ENCODE measurements at regions not wholly inside any gene's neighbourhood (a gene's known extent, or its start where the extent isn't known, plus 50 kb on each side); places are given as distances from the start of the nearest gene placed in this dataset.

- RAD21 ChIA-PET (ENCODE audit: unreplicated experiment) = no interaction called here
- no peaks in the 10 kb centered on the region for H3K36me3 ChIP-seq (ENCODE audit: control insufficient read depth in 2 of 2, insufficient read depth in 2 of 2, low read length in 1 of 2)
- CTCF ChIA-PET = no interaction called here
Observed at GRCh38 chr7:119802147-119802546, 470.8 kb upstream of the KCND2 start.

GRCh38 chr7:119825091-119825655, 447.8 kb upstream of the KCND2 start:
- FAIRE-seq (no peak), DNase-seq (ENCODE audit: low read depth, low spot score) (no peak), ATAC-seq (no peak)
- Histone ChIP-seq H2AFZ (ENCODE audit: control insufficient read depth, low read depth, low read length) (no peak overlapping the region), H3K4me3 (no peak overlapping the region), H3K4me1 (ENCODE audit: control insufficient read depth, insufficient read depth, low read length) (no peaks in the 10 kb centered on the region), H3K4me2 (ENCODE audit: control insufficient read depth, insufficient read depth) (no peak overlapping the region), H3K27ac (ENCODE audit: control insufficient read depth, insufficient read depth) (no peak overlapping the region), H3K9ac (ENCODE audit: control insufficient read depth, insufficient read depth, low read length) (no peak overlapping the region), H3K36me3 (ENCODE audit: control insufficient read depth in 2 of 2, insufficient read depth in 2 of 2, low read length in 1 of 2) (no peaks in the 10 kb centered on the region), H3K79me2 (ENCODE audit: control insufficient read depth, insufficient read depth, low read length) (no peaks in the 10 kb centered on the region), H3K27me3 (replicated peaks in 1 of 2; ENCODE audit: control insufficient read depth in 2 of 2, insufficient read depth in 2 of 2, low read length in 1 of 2) (no peaks in the 10 kb centered on the region), H3K9me3 (replicated peaks; ENCODE audit: control insufficient read depth, insufficient read depth, low read length) (no peaks in the 10 kb centered on the region), H4K20me1 (ENCODE audit: control insufficient read depth, insufficient read depth) (no peaks in the 10 kb centered on the region)
- 2% methylated on average over 3 of the region's 3 CpGs for WGBS (ENCODE audit: insufficient coverage, insufficient replicate concordance, low lambda C conversion rate, missing lambda C conversion rate)
- no TSS peak for BruUV-seq (replicated peaks)
- RAD21 ChIA-PET (ENCODE audit: unreplicated experiment) = no interaction called here
- intact Hi-C loops (cut with micrococcal nuclease; ENCODE audit: unreplicated experiment) = no loop called here
- SMC1A ChIA-PET (ENCODE audit: uncharacterized antibody, unreplicated experiment) = interaction anchor here (0.6 kb wide), 1 partner anchor 74 kb away, joined by 3 read pairs; no protein-coding TSS in a partner anchor
- in situ Hi-C loops (cut with MboI) = no loop called here
- POLR2A ChIA-PET = no interaction called here
- no peak for TF ChIP-seq FOS (IDR thresholded peaks at IDR 0.05; ENCODE audit: borderline replicate concordance, extremely low read depth, insufficient read length)
- TF ChIP-seq NR2C1 (IDR thresholded peaks at IDR 0.05) = no peak
- TF ChIP-seq RBBP5 (conservative IDR thresholded peaks at IDR 0.05) = no peak
- CTCF ChIA-PET = interaction anchor here (0.6 to 1.0 kb wide), 2 partner anchors 14 to 34 kb away, joined by 3 read pairs; no protein-coding TSS in a partner anchor

More at GRCh38 chr7:119802147-119802546, 470.8 kb upstream of the KCND2 start:
- in situ Hi-C loops (cut with MboI) = no loop called here
- H3K4me2 ChIP-seq (ENCODE audit: control insufficient read depth, insufficient read depth) = no peak overlapping the region
- H4K20me1 ChIP-seq (ENCODE audit: control insufficient read depth, insufficient read depth) = no peaks in the 10 kb centered on the region
- no peak for TF ChIP-seq TCF7 (IDR thresholded peaks at IDR 0.05; ENCODE audit: borderline replicate concordance)
- no peak for TF ChIP-seq IRF4 (IDR thresholded peaks at IDR 0.05; ENCODE audit: low read depth, low read length)
- TF ChIP-seq MYB (IDR thresholded peaks at IDR 0.05; ENCODE audit: borderline replicate concordance, low read depth, low read length) = no peak
- no peak for TF ChIP-seq SIN3A (IDR thresholded peaks at IDR 0.05; ENCODE audit: low read depth, low read length)
- TF ChIP-seq SMAD5 (IDR thresholded peaks at IDR 0.05; ENCODE audit: low read depth) = no peak
- no peak overlapping the region for H3K4me3 ChIP-seq
- no peak for FAIRE-seq
- H2AFZ ChIP-seq (ENCODE audit: control insufficient read depth, low read depth, low read length) = no peak overlapping the region
- ChIA-PET SMC1A (ENCODE audit: uncharacterized antibody, unreplicated experiment) (no interaction called here), POLR2A (no interaction called here)
- no peak for DNase-seq (ENCODE audit: low read depth, low spot score)
- 20% methylated on average over 6 of the region's 6 CpGs for WGBS (ENCODE audit: insufficient coverage, insufficient replicate concordance, low lambda C conversion rate, missing lambda C conversion rate)
- no peak overlapping the region for H3K9ac ChIP-seq (ENCODE audit: control insufficient read depth, insufficient read depth, low read length)
- no peak overlapping the region for H3K27ac ChIP-seq (ENCODE audit: control insufficient read depth, insufficient read depth)
- BruUV-seq (replicated peaks) = no TSS peak
- intact Hi-C loops (cut with micrococcal nuclease; ENCODE audit: unreplicated experiment) = no loop called here
- no peaks in the 10 kb centered on the region for H3K27me3 ChIP-seq (replicated peaks in 1 of 2; ENCODE audit: control insufficient read depth in 2 of 2, insufficient read depth in 2 of 2, low read length in 1 of 2)
- H3K79me2 ChIP-seq (ENCODE audit: control insufficient read depth, insufficient read depth, low read length) = no peaks in the 10 kb centered on the region
- H3K9me3 ChIP-seq (replicated peaks; ENCODE audit: control insufficient read depth, insufficient read depth, low read length) = no peaks in the 10 kb centered on the region
- no peaks in the 10 kb centered on the region for H3K4me1 ChIP-seq (ENCODE audit: control insufficient read depth, insufficient read depth, low read length)
- no peak for ATAC-seq
